Skin of body (tissue), 1 donor: ENCODE measurements at regions not wholly inside any gene's neighbourhood (a gene's known extent, or its start where the extent isn't known, plus 50 kb on each side); places are given as distances from the start of the nearest gene placed in this dataset.
A peak's percentile ranks its signal among the peaks of the same experiment; 100 is the strongest.

ENCODE experiments used
- DNase-seq: peaks from one replicate; lab custom pipeline; 2025; lab: John Stamatoyannopoulos, UW

DNA sequence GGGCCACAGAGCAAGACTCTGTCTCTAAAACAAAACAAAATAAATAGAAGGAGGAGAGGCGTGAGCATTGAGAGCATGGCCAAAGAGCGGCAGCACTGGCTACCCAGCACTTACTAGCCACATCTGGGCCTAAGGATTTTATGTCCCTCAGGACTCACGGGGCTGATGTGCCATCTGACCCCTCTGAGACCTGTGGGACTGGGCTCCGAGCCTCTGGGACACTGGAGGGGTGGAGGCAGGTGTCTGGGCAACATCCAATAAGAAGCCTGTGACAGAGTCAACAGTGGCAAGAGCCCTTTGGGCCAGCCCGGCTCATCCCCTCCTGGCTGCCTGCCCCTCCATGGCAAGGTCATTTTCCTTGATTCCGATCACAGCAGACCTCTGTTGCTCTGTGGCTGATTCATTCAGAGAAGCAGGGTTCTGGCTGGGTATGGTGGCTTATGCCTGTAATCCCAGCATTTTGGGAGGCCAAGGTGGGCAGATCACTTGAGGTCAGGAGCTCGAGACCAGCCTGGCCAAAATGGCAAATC, 60.7 kb downstream of the RRM2 start:
- DNase-seq, result no peak

DNA sequence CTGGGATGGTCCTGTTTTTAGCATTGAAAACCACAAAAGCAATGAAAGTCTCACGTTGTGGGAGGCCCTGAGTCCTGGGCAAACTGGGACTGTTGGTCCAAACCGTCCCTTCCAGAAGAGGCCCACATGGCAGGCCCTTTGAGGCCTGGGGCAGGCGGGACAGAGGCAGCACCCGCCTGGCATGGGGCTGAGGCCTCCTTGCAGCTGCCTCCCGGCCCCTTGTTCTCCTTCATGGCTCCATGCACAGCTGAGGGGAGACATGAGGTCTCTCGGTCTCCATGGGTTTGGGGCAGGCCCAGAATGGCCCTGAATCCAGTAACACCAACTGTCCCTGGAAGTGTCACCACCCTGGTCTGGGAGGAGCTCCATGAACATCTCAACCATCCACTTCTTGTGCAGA, 61.9 kb downstream of the RRM2 start:
- DNase-seq, result no peak

DNA sequence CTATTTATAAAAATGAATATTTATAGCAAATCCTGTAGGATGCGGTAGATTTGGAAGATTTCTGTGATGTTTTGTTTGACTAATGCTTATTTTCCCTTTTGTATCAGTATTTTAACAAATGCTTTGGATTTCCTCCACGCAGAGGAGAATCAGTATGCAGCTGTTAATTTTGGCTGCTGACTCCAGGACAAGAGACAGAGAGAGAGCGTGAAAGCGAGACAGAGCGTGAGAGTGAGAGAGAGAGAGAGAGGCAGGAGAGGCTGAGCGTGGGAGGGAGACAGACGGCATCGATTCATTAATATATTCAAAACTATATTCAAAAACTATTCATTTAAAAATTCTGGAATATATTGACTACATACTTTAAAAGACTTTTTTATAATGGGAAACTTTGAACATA, 62.5 kb downstream of the RRM2 start:
- DNase-seq, result peak; percentile 53

DNA sequence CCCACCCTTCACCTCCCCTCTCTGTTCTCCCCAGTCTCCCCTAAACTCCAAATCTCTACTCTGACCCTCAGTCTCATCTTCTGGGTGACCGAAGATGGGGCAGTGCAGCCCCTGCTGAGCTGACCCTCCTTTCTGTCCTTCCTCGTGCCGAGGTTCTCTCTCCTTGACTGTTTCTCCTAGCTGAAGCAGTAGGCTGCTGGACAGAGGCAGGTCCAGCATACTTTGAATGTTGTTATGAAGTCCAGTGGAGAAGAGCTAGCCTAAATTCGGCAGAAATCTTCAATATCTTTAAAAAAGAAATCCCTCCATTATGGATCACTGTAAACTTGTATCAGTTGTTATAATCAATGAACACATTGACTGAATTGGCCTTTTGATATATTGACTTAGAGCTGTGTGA, 63.2 kb downstream of the RRM2 start:
- no peak for DNase-seq

DNA sequence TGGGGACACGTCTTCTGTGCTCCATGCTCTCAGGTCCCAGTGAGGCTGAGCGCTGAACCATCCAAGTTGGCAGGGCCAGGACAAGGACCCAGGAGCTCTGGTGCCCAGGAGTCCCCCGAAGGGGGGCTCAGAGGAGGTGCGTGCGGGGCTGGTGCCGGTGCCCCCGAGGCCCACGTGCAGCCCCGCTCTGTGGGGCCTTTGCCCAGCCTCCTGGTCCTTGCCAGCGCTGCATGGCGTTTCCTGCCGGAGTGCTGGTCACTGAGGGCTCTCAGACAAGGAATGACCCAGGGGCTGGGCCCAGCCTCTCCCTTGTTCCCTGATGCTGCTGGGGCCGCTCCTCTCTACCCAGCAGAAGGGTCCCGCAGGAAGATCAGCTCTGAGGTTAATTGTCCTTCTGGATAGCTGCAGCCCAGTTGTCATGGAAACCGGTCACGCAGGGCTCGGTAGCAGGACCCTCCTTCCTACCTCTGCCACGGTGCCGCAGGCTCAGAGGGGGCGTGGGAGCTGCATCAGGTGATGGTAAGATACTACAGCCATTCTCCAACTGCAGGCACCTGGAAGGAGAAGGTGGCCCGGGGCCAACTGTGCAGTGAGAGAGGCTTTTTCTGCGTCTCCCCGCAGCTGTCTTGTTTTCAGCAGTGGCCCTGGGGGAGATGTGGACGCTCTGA, 64.5 kb downstream of the RRM2 start:
- no peak for DNase-seq

DNA sequence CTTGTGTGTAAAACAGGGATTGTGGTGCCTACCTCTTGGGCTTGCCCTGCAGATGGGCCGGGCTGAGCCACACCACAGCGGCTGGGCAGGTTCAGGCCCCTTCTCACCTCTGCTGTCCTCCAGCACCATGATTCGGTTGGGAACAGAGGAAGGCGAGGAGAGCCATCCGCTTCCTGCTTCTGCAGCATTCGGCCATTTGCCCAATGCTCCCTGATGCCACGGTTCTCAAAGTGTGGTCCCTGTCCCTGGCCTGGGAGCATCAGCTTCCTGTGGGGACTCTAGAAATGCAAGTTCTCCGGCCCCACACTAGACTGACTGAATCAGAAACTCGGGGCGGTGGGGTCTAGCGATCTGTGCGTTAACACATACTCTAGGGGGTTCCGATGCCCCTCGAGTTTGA, 65.1 kb downstream of the RRM2 start:
- DNase-seq, result no peak

DNA sequence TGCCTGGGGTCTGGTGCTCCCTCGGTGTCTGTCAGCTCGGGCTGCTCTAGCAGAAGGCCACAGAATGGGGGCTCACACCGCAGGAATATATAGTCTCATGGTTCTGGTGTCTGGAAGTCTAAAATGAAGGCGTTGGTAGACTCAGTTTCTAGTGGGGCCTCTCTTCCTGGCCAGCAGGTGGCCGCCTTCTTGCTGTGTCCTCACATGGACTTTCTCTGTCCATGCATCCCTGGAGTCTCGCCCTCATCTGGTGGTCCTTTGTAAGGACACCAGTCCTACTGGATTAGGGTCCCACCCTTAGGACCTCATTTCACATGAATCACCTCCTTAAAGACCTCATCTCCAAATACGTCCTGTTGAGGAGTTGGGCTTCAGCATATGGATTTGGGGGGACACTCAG, 65.7 kb downstream of the RRM2 start:
- DNase-seq, result no peak

DNA sequence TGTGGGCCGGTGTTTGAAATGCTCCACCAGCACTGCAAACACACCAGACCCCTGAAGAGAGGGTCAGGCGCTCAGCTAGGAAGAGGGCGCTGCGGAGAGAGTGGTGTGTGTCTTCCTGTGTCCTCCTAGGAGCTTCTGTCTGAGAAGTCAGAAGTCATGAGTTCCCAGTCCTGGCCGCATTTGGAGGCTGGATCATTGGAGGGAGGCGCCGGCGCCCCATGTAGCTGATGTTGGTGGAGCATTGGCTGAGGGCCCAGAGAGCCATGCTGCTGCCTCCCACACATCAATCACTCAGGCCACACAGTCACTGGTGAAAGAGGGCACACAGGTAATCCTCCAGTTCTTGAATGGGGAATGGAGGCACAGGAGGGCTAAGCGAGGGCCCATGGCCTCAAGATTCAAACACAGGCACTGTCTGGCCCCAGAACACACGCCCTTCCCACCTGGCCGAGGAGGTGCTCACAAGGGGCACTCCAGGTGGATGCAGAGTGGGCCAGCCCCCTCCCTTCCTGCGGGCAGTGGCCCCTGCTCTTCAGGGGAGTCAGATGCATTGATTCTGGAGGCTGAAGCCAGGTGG, 66.3 kb downstream of the RRM2 start:
- no peak for DNase-seq

DNA sequence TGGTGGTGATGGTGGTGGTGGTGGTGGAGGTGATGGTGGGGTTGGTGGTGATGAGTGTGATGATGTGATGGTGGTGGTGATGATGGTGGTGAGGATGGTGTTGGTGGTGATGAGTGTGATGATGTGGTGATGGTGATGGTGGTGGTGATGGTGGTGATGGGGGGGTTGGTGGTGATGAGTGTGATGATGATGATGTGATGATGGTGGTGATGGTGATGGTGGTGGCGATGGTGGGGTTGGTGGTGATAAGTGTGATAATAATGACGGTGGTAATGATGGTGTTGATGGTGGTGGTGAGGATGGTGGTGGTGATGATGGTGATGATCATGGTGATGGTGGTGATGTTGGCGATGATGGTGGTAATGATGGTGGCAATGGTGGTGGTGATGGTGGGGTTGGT, 67.7 kb downstream of the RRM2 start:
- DNase-seq, result no peak

DNA sequence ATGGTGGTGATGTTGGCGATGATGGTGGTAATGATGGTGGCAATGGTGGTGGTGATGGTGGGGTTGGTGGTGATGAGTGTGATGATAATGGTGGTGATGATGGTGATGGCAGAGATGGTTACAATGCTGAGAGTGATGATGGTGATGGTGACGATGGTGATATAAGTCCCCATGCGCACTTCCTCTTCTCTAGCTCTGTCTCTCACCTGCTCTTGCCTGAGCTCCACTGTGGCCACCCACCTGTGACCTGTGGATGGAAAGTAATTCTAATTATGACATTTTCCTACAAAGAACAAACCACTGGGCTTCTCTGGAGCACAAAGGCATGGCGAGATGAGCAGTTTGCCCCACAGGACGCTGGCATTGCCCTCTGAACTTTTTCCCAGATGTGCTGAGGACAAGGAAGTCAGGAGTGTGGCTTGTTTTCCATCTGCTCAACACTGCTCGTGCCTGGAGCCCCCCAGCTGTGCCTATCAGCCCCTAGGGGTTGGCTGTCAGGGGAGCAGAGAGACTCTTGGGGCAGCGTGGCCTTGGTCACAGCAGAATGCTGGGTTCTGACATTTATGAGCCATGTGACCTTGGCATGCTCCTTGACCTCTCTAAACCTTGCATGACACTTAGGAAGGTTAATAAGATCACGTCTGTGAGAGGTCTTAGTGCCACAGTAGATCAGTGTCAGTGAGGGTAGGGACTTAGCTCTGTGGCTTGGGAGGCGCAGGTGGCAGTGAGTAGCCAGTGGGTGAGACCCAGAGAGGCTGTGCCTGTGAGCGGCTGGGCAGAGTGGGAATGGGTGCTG, 68.4 kb downstream of the RRM2 start:
- no peak for DNase-seq

DNA sequence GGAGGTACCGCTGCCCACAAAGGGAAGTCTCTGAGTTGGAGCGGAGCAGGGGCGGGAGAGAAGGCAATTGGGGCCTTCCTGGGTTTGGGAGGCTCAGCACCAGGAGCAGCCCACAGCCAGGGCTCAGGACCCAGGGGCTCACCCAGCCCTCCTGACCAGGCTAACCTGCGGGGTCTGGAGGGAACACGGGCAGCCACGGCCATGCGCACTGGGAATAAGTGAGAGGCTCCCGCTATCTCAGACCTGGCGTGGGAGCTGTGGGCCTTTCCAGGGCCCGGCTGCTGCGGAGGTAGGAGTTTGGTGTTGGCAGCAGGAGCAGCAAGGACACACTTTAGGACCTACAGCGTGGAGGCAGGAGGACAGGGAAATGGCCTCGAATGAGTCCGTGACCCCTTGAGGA, 69.0 kb downstream of the RRM2 start:
- DNase-seq, result no peak

DNA sequence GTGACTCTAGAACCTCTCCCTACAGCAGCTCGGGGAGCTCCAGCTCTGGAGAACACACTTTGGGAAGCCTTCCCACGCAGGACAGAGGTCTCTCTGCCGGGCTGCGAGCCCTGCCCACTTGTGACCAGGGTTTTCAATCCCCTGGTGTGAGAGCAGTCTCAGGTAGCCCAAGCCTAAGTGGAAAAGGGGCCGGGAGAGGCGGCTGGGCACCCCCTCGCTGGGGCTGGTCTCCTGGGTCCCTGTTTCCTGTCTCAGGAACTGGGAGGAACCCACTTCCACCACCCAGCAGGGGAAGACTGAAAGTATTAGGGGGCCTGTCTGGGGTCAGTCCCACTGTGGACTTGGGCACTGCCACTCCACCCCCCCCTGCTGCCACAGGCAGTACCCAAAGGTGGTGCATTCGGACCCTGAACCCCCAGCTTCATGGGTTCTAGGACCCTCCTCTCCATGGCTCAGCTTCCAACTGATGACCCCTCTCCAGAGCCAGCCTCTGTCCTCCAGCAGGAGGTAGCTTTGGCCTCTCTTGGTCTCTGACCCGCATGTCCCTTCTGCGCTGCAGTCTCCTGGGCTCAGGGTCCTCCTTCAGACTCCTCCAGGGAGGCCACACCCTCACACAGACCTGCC, 70.0 kb downstream of the RRM2 start:
- no peak for DNase-seq

DNA sequence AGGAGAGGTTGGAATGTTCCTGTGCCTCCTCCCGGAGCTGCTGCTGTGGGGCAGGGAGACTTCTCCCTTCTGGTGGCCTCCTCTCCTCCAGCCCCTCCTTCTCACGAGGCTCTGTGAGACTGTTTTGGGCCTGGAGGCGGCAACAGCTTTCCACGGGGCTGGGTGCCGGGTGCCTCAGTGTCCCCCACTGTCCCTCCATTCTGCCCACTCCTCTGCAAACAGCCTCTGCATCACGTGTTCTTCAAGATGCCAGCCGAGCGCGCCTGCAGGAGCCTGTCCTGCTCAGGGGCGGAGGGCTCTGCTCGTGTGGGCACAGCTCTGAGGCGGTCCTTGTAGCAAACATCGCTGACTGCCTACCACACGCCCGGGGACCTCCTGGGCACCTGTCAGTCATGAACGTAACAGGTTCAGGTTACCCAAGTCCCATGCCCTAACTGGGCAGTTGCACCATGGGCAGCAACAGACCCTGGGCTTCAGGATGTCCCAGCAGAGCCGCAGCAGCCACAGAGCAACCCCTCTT, 70.8 kb downstream of the RRM2 start:
- no peak for DNase-seq

DNA sequence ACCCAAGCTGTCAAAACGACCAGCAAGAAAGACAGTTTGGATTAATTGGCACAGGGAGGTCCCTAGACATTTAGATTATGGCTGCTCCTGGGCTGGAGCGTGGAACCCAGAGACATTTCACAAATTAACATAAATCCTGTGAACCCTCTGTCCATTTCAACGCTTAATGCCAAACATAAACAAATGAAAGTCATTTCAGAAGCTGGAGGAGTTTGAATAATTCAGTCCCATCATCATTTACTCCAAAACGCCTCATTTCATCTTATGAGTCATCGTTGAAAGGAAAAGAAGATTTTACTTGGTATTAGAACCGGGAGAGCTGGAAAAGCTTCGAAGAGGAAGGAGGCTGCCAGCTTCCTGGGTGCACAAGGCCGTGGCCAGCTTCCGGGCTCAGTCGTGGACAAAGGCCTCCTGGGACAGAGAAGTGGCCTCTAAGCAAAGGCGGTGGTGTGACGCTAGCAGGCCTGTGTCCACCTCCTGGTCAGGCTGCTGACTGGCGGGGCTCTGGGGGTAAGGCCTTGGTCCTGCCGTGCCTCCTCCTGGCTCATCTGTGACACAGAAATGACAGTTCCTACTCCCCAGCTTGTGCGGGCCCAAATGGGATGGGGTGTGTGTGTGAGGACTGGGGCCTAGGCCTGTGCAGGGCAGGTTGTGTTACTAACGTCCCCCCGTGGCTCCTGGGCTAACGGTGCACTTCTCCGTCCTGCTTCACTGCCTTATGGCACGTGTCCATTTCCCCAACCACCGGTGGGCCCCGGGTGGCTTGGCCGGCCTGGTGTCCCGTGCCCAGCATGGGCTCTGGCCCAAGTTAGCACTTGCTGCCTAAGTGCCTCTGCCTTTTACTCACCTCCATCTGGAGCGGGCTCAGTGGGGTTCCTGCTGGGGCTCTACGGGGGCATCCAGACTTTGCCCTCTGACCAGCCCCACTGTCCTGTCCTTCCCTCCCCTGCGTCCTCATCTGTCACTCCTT, 71.6 kb downstream of the RRM2 start:
- no peak for DNase-seq

DNA sequence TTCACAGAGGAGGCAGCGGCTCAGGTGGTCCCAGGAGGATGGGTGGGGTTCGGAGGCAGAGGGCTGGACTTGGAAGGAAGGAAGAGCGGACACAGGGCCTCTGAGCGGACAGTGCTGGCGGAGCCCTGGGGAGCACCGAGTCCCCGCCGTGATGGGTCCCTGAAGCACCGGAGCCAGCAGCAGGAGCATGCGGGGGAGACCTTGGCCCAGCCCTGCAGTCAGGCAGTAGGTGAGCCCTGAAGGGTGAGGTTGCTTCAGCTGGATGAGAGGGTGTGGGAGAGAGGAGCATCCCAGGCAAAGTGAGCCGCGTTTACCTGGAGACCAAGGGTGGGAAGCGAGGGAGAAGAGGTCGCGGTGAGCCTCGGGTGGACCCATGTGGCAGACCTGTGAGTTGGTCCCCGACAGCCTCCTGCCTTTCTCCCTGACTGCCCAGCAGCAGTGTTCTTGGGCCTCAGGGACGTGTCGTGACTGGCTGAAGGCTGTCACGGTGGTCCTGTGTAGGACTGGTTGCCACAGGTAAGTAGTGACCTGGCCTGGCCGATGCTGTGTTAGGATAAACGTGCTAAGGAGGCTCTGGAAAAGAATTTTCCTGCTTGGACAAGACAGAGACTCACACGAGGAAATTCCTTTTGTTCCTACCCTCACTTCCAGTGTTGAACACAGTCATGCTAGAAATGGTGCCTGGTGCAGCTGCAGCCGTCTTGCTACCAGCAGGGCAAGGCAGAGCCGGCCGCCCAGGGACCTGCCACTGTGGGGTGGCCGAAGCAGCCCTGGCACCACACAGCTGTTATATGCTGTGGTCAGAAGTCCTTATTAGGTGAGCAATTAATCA, 73.0 kb downstream of the RRM2 start:
- DNase-seq, result no peak

DNA sequence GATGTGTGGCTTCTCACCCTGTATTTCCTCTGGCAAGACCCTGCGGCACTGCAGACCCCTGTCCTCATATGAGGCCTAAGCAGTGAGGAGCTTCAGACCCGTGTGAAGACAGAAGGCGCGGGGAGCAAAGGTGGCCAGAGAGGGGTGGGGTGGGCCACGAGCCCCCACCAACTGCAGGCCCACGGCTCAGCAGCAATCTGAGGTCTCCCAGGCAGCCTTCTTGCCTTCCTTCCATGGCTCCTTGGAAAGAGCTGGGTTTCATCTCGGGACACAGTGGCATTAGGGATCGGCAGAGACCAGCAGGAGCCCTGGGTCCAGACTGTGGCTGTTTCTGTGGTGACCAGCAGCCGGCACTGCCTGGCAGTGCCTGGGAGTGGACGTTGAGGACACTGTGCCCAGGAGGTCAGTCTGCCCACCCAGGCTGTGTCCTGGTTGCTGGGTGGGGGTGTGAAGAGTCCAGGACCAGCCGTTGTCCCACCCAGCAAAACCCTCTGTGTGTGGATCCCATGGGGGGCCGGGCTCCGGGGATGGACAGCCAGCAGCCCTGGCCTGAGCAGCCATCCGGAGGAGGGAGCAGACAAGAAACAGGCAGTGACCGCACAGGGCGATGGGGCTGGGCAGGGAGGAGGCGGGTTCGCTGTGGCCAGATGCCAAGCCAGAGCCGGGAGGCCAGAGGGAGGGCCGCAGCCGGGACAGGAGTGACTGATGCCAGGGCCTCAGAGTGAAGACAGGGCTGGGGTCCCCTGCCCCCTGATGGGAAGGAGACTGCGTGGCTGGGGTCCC, 73.8 kb downstream of the RRM2 start:
- DNase-seq, result no peak

DNA sequence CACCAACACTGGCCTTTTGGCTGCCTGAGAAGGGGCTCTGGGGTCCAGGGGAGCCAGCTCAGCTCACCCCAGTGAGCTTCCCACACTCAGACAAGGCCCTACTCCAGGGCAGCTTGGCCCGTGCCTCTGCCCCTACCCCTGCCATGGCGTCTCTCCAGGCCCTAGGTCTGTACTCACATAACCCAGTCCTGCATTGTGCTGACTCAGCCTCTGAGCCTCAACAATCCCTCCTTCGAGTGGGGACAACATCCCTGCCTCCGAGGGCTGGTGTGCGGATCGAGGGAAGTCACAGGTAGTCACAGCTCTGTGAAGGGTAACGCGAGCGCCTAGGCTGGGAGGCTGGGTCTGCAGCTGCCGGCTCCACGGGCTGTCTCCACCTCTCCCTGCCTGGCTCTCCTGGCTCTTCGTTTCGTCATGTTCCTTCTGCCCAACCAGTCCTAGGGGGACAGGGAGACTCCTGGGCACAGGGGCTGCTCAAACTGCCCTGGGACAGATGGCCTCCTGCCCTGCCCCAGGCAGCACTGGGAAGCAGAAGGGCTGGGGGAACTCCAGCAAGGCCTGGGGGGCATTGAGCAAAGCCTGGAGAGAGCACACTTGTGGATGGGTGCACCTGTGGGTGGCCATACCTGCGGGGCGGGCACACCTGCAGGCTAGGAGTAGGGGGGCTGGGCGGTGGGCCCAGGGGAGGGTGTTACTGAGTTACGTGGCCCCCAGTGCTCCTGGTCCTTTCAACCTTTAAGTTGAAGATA, 74.6 kb downstream of the RRM2 start:
- DNase-seq, result no peak

DNA sequence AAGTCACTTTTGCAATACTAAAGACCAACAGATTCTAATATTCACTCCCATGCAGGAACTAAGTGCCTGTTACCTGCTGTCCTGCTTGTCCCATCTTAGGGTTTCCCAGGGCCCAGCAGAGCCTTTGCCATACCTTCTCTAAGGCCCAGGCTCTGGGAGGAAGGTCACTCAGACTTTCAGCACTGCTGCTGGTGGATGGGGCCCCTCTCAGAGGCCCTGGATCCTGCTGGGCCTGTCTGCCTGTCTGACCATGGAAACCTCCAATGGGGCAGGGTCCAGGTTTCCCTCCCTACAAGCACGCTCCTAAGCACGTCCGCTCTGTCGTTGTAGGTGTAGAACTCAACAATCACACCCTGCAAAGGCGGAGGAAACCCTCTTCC, 75.1 kb downstream of the RRM2 start:
- no peak for DNase-seq
